OCI-LY1 (cell line): ENCODE measurements at regions not wholly inside any gene's neighbourhood (a gene's known extent, or its start where the extent isn't known, plus 50 kb on each side); places are given as distances from the start of the nearest gene placed in this dataset.

Source experiments
- EZH2 ChIP-seq: fragments of 200-600 bp; sonication (generic), shearing (Covaris generic); IDR thresholded peaks from 2 replicates; pipeline ENCODE4 v1.8.0; 2017; ENCODE audit warnings: borderline replicate concordance, mixed run types, mild to moderate bottlenecking, antibody characterized with exemption, low read length, moderate library complexity, mixed read lengths
- TF ChIP-seq, protein P1 (sequence below): fragments of 200-600 bp; sonication (generic), shearing (Covaris generic); IDR thresholded peaks from 2 replicates; pipeline ENCODE4 v1.5.1; 2017; ENCODE audit warnings: mild to moderate bottlenecking, antibody characterized with exemption, low read length, moderate library complexity, mixed read lengths

DNA sequence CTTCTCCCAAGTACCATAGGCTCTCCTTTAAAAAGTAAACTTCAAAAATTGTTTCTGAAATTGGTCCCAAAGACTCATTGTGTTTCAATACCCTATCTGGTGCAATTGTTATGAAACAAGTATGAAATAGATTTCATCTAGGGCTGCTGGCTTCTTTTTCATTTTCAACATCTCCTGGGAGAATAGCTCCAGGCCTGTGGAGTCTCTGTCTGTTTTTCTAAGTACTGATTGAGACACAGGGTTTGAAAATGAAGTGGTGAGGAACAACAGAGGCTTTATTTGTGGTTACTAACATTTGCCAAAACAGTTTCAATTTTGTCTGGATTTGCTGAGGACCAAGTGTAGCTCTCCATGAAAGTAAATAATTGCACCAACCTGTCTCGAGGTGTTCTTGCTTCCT is 315.9 kb upstream of the LRATD1 start:
- TF ChIP-seq, protein P1, sequence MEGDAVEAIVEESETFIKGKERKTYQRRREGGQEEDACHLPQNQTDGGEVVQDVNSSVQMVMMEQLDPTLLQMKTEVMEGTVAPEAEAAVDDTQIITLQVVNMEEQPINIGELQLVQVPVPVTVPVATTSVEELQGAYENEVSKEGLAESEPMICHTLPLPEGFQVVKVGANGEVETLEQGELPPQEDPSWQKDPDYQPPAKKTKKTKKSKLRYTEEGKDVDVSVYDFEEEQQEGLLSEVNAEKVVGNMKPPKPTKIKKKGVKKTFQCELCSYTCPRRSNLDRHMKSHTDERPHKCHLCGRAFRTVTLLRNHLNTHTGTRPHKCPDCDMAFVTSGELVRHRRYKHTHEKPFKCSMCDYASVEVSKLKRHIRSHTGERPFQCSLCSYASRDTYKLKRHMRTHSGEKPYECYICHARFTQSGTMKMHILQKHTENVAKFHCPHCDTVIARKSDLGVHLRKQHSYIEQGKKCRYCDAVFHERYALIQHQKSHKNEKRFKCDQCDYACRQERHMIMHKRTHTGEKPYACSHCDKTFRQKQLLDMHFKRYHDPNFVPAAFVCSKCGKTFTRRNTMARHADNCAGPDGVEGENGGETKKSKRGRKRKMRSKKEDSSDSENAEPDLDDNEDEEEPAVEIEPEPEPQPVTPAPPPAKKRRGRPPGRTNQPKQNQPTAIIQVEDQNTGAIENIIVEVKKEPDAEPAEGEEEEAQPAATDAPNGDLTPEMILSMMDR = no peak
- no peak for TF ChIP-seq EZH2
